ENCODE measurements at regions not wholly inside any gene's neighbourhood (a gene's known extent, or its start where the extent isn't known, plus 50 kb on each side); places are given as distances from the start of the nearest gene placed in this dataset.

- no peak for DNase-seq (ENCODE audit: low spot score)
- ATAC-seq, result no peak
Measured at GRCh38 chr3:64358176-64358575, 132.9 kb upstream of the PRICKLE2 start.

GRCh38 chr3:64357481-64357880 is 132.2 kb upstream of the PRICKLE2 start:
- DNase-seq (ENCODE audit: low spot score) (no peak), ATAC-seq (no peak)

DNA sequence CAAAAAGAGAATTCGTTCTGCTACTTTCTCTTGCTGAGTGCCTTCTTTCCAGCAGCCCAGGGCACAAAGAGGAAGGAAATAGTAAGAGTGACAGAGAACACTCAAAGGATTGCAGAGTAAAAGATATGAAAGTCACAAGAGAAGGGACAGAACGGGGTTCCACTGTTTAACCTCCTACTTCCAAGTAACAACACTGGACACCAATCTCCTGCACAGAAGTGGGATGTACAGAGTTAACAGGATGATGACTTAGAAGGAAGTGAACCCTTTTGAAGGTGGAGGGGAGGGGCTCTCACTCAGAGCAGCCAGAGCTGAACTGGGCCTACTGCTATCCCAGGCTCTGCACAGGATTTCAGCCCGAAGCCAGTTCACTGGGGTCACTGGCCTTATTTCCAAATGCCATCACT is 130.1 kb upstream of the PRICKLE2 start:
- peak; percentile 75 for ATAC-seq
- DNase-seq (ENCODE audit: low spot score), result no peak

DNA sequence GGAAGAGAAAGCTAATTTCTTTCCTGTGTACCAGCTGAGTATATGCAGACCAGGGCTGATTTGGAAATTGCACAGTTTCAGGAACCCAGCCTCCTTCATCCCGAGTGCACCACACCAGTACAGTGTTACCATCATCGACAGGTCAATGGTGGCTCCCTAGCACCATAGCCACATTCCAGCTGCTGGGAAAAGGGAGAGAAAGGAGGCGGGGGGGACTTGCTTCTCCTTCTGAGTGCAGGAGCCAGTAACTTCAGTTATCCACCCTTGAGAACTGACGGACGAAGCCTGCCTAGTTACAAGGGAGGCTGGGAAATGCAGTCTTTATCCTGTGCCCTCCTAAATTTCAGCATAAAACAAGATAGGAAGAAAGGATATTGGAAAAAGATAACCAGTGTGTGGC is 129.7 kb upstream of the PRICKLE2 start:
- DNase-seq (ENCODE audit: low spot score) (no peak), ATAC-seq (no peak)

- DNase-seq (ENCODE audit: low spot score), result no peak
- no peak for ATAC-seq
Measured at GRCh38 chr3:64354221-64354620, 129.0 kb upstream of the PRICKLE2 start.

DNA sequence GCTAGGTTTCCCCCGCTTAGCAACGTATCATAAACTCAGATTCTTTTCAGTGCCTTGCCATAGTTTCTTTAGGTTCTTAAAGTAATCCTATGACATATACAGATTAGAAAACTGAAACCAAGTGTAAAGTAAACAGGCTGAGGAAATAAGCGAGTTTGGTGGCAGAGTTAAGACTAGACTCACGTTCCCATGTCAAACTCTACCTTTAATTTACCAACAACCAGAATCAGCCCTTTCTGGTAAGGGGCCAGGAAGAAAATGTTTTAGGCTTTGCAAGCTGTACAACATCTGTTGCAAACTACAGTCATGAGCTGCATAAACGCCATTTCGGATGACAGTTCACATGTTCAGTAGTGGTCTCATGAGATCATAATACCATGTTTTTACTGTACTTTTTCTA is 128.0 kb upstream of the PRICKLE2 start:
- no peak for ATAC-seq
- no peak for DNase-seq (ENCODE audit: low spot score)

DNA sequence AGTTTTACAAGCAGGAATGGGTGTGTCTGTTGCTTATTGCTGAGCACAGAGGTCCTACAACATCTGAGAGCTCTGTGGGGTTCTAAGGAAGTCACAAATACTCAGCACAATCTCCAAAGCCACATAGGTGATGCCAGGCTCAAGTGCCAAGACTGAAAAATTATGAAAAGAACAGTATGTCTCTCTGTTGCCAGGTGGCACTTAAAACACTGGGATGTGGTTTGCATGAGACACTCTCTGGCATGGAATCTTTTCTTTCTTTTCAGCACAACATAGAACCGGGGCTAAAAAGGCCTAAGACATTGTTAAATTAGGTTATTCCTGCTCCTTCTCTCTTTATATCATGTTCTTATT is 127.3 kb upstream of the PRICKLE2 start:
- DNase-seq (ENCODE audit: low spot score), result no peak
- no peak for ATAC-seq

DNA sequence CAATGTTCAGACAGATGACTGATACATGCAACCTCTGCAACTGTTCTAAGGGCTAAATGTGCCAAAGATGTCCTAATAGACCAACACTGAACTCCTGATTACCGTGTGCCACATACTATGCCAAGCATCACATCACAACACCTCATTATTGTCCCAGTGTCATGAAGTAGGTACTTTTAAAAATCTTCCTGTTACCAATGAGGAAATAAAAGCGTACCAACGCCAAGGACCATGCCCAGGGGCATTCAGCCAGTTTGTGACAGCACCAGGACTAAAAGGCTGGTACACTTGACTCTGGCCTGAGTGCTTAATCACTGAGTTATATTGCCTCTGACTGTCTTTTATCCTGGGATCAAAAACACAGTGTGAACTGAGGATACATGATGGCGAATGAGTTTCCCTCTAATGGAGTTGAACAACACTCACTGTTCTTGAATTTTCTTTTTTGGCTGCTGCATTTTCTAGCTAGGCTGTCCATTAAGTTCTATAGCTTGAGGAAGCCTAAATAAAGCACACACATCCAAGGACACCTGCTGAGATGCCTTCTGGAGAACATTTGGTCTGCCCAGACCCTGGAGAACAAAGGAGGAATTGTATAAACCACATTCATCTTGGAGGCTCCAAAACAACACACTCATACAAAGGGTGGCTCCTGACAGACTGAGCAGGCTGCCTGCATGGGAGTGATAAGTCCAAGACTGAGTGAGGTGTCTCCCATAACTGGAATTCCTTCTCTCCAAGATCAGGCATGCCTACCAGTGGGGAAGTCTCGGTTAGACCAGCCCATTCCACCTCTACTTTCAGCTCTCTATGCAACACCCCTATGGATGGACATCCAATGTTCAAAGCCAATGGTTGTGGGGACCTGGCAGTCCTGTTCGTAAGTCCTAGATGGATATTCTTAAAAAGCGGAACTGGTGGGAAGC is 126.7 kb upstream of the PRICKLE2 start:
- ATAC-seq (no peak), DNase-seq (ENCODE audit: low spot score) (no peak)

GRCh38 chr3:64349551-64349950 is 124.3 kb upstream of the PRICKLE2 start:
- ATAC-seq (no peak), DNase-seq (ENCODE audit: low spot score) (no peak)

DNA sequence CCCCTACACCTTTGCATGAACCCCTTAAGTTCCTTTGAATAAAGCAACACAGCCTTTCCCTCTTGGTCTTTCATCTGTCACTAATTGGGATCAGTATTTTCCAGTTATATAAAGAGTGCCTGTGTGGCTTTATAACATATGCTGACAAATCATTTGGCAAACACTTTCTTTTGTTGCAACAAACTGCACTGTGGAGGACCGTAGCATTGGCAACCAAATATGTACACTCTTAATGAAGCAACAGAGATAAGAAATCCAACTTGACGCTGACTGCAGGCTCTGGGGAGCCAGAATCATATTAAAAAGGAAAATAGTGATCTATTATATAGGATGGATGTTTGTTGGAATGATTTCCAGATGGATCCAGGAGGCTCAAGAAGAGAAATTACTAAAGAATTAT is 120.1 kb upstream of the PRICKLE2 start:
- ATAC-seq (peak; percentile 79), DNase-seq (ENCODE audit: low spot score) (no peak)

DNA sequence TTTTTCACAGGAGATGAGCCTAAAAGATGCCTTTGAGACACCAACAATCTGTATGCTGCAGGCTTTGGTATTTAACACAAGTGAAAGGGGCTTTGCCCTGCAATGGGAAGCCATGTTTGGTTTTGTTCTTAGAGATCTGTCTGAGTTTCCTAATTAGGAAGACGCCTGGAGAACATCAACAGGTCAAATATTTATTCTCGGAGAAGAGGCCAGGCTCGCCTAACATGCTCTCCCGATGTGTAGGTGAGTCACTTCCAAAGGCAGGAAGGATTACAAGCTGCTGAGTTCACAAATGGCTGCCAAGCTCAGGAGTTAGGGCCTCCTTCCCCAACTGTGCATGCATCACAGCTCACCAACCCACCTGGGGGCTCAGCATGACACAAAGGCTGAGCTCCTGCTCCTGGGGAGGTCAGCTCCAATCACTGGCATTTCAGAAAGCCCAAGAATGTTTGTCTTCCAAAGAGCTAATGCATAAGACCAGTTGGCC is 119.5 kb upstream of the PRICKLE2 start:
- no peak for DNase-seq (ENCODE audit: low spot score)
- peak; percentile 15 for ATAC-seq

- ATAC-seq, result no peak
Measured at GRCh38 chr3:64343689-64344430, 118.6 kb upstream of the PRICKLE2 start.

GRCh38 chr3:64342940-64343688 is 117.8 kb upstream of the PRICKLE2 start:
- ATAC-seq (no peak), DNase-seq (ENCODE audit: low spot score) (no peak)

More at GRCh38 chr3:64343689-64344430, 118.6 kb upstream of the PRICKLE2 start:
- no peak for DNase-seq (ENCODE audit: low spot score)

DNA sequence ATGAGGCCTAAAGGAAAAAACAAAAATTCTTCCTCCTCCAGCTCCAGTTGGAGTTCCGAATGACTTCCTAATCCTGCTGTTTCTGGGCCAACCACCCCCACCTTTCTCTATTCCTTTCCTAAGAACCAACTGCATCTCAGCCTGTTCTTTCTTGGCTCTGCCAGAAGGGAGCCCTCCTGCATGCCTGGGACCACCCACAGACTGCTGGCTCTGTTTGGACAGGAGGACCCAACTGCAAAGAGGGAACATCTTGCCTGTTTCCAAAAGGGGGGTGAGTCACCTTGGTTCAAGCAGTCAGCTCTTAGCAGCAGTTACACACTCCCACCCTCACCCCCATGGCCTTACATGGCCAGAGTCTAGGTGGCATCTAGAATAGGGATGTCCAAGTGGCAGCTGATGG is 116.0 kb upstream of the PRICKLE2 start:
- ATAC-seq, result no peak

DNA sequence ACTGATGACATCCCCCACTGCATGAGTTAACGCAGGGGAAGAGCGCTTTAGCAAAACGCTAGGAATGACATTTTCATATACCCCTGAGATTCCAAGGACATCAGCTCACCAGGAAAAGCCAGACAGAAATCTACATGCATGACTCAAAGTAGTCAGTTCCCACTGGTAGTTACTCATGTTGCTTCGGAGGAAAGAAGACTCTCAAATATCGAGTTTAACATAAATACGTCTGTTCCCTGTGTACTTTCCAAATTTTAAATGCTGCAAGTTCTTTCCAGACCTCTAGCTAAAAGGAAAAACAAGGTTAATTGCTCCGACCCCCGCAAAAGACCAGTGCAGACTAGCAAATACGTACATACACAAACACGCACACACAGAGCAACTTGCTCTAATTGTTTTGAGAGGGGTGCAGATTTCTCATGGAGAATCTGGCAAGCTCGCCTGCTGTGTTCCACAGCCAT is 115.4 kb upstream of the PRICKLE2 start:
- DNase-seq (ENCODE audit: low spot score), result no peak
- ATAC-seq, result no peak

More for the DNA sequence above, 116.0 kb upstream of the PRICKLE2 start:
- no peak for DNase-seq (ENCODE audit: low spot score)

DNA sequence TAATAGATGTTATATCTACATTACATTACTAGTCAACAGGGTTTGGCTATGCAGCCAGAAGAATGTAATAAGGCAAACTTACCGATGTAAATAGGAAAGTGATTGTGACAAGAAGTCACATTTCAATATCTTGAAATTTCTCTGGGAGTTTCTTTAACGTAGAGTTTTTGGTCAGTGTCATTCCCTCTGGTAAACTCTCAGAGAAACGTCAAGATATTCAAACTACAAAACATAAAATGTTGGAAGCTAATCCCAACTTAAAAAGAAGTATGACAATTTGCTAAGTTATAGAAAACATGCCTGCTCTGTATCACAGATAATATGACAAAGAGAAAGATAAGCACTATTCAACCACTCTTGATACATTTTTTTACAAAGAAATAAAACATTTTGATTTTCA is 111.2 kb upstream of the PRICKLE2 start:
- no peak for DNase-seq (ENCODE audit: low spot score)
- ATAC-seq, result no peak

DNA sequence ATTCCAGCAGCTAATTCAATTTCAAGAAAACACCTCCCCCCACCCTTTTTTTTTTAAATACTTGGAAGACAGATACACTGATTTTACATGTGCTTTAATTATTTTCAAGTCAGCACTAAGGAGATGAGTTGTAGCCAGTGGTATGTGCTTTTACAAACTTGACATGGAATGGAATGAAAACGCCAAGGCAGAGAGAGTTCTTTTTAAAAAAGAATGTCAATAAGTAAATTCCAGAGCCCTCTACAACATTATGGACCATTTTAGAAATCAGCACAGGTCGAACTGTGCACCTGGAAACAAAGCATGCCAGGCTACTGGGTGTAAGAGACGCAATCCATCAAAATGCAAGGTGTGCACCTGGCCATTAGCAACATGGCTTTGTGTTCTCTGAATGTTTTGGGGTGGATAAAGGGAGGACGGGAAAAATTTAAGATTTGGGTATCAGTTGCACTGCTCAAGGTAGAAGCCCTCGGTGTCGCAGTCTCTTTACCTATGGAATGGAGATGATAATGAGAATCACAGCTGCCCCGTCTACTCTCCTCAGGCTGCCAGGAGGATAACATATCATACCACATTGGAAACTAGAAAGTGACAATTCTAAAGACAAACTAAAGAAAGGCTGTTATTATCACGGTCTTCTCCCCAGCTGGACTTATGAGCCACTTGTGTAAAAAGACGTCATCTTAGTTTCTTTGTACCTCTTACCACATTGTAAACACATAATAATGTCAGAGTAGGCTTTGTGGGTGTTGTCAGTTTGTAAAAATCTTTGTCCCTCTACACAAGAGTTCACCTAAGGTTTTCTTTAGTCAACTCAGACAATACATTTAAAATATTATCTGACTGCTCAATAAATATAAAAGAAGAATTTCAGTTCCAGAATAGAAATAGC is 107.4 kb upstream of the PRICKLE2 start:
- no peak for ATAC-seq
- DNase-seq (ENCODE audit: low spot score), result no peak

- DNase-seq (ENCODE audit: low spot score), result no peak
- ATAC-seq, result no peak
Measured at GRCh38 chr3:64331605-64332004, 106.3 kb upstream of the PRICKLE2 start.

GRCh38 chr3:64329037-64329436 is 103.8 kb upstream of the PRICKLE2 start:
- peak; percentile 36 for ATAC-seq

More at GRCh38 chr3:64329037-64329436, 103.8 kb upstream of the PRICKLE2 start:
- DNase-seq (ENCODE audit: low spot score), result no peak

Data from left lobe of liver (tissue), 2 donors.